ENCODE measurements at regions not wholly inside any gene's neighbourhood (a gene's known extent, or its start where the extent isn't known, plus 50 kb on each side); places are given as distances from the start of the nearest gene placed in this dataset.

DNA sequence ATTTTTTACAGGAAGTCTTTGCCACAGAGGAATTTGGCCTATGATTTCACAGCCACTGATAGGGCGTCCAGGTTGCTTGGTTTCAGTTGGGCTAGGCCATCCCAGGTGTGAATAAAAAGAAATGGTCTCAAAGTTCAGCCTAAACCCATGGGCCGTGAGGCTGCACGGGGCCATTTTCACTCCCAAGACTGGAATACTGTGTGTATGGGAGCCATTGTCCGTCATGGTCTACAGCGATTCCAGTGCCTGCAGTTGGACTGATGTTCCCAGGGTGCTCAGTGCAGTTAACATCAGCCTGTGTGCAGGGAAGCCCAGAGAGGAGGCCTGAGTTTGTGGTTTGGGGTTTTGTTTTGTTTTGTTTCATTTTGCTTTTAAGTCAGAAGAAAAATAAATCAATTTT, 133.2 kb downstream of the ADSS2 start:
- Histone ChIP-seq H3K4me1 (ENCODE audit: insufficient read depth, low read length) (peaks cover 6% of the 10 kb centered on the region), H3K36me3 (ENCODE audit: insufficient read depth, low read depth, low read length) (no peaks in the 10 kb centered on the region), H3K9me3 (ENCODE audit: insufficient read depth, low read depth, low read length) (no peaks in the 10 kb centered on the region; the same call in 1 of the 2 replicates), H3K4me3 (ENCODE audit: low read length) (no peak overlapping the region), H3K27ac (ENCODE audit: low read length) (no peak overlapping the region), H3K27me3 (ENCODE audit: insufficient read depth, low read length) (no peaks in the 10 kb centered on the region), H3K9ac (ENCODE audit: low read depth, low read length) (no peak overlapping the region)

DNA sequence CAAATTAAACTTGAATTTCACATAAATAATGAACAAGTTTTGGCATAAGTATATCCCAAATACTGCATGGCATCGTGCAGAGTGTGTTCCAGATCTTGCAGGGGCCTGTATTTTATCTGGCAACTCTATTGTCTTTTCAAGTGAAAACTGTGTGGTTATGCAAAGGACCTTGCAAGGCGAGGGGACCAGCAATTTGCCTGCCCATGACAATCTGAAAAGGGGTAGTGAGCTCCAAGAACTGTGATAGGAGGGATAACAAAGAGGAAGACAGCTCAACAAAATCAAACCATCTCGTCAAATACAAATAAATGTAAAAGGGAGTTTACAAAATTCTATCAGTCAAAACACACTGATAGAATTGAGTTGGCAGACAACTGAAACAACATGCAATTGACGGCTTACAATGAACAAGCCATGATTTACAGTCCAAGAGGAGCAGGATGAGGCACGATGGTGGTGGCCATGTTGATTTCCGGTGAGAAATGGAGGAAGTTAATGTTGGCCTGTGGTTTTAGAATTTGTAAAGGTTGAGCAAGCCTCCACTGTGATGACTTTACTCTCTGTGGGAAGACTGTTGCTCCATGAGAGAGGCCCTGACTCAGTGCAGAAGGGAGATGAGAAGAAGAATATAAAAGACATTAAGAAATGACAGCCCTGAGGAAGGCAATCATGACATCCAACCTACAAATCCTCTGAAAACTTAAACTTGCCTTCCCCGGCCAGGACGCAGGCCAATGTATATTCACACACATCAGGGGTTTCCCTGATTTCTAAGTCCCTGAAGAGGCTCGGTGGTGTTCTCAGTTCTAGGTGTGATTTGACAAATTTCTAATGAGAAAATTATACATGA, 132.2 kb downstream of the ADSS2 start:
- no peak overlapping the region for H3K27ac ChIP-seq (ENCODE audit: low read length)
- no peaks in the 10 kb centered on the region for H3K36me3 ChIP-seq (ENCODE audit: insufficient read depth, low read depth, low read length)
- no peaks in the 10 kb centered on the region; the same call in 1 of the 2 replicates for H3K9me3 ChIP-seq (ENCODE audit: insufficient read depth, low read depth, low read length)
- no peak overlapping the region for H3K4me3 ChIP-seq (ENCODE audit: low read length)
- H3K9ac ChIP-seq (ENCODE audit: low read depth, low read length) = no peak overlapping the region
- no peaks in the 10 kb centered on the region for H3K27me3 ChIP-seq (ENCODE audit: insufficient read depth, low read length)
- H3K4me1 ChIP-seq (ENCODE audit: insufficient read depth, low read length) = peaks cover 6% of the 10 kb centered on the region

DNA sequence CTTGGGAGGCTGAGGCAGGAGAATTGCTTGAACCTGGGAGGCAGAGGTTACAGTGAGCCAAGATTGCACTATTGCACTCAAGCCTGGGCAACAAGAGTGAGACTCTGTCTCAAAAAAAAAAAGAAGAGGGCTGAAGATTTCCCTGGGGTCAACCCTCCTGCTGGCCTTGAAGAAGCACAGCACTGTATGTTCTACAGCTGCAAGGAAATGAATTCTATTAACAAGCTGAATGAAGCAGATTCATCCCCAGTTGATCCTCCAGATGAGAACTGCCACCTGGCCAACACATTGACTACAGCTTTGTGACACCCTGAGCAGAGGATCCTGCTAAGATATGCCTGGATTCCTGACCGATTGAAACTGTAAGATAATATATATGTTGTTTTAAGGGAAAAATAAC, 129.5 kb downstream of the ADSS2 start:
- H3K4me1 ChIP-seq (ENCODE audit: insufficient read depth, low read length) = peaks cover 8% of the 10 kb centered on the region
- H3K36me3 ChIP-seq (ENCODE audit: insufficient read depth, low read depth, low read length) = no peaks in the 10 kb centered on the region
- no peaks in the 10 kb centered on the region; the same call in 1 of the 2 replicates for H3K9me3 ChIP-seq (ENCODE audit: insufficient read depth, low read depth, low read length)
- H3K27ac ChIP-seq (ENCODE audit: low read length) = no peak overlapping the region
- no peak overlapping the region for H3K4me3 ChIP-seq (ENCODE audit: low read length)
- no peaks in the 10 kb centered on the region for H3K27me3 ChIP-seq (ENCODE audit: insufficient read depth, low read length)
- no peak overlapping the region for H3K9ac ChIP-seq (ENCODE audit: low read depth, low read length)

DNA sequence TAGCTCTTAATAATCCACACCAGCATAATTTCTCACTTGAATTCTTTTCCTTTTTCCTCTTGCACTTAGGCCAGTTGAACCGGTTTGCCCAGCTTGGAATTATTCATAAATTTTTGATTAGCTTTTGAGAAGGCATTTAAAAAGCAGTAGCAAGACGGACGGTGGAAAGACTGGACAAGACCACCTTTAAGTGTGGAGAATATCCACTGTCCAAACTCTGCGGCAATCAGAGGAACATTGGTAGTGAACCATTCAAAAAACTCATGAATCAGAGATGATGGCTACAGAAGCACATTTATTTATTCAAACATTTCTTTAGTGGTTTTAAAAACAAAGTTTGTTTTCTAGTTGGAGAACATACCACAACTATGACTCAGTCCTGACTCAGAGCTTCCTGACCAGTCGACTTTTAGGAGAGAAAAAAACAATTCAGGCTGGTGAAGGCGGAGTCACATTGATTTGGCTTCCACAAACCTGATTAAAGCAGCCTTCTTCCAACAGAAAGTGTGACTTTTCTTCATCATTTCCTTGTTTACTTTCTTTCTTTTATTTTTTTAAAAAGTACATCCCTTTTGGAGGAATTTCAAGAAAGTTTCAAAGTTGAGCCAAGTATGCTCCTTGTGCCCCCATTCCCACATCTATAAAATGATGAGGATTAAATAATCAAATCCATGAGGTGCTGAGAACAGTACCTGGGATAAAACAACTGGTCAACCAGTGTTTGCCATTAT, 128.8 kb downstream of the ADSS2 start:
- H3K27me3 ChIP-seq (ENCODE audit: insufficient read depth, low read length) = no peaks in the 10 kb centered on the region
- no peaks in the 10 kb centered on the region; the same call in 1 of the 2 replicates for H3K9me3 ChIP-seq (ENCODE audit: insufficient read depth, low read depth, low read length)
- no peak overlapping the region for H3K4me3 ChIP-seq (ENCODE audit: low read length)
- peaks cover 8% of the 10 kb centered on the region for H3K4me1 ChIP-seq (ENCODE audit: insufficient read depth, low read length)
- peak overlapping the region; percentile 30 for H3K27ac ChIP-seq (ENCODE audit: low read length)
- H3K9ac ChIP-seq (ENCODE audit: low read depth, low read length) = no peak overlapping the region
- H3K36me3 ChIP-seq (ENCODE audit: insufficient read depth, low read depth, low read length) = no peaks in the 10 kb centered on the region

DNA sequence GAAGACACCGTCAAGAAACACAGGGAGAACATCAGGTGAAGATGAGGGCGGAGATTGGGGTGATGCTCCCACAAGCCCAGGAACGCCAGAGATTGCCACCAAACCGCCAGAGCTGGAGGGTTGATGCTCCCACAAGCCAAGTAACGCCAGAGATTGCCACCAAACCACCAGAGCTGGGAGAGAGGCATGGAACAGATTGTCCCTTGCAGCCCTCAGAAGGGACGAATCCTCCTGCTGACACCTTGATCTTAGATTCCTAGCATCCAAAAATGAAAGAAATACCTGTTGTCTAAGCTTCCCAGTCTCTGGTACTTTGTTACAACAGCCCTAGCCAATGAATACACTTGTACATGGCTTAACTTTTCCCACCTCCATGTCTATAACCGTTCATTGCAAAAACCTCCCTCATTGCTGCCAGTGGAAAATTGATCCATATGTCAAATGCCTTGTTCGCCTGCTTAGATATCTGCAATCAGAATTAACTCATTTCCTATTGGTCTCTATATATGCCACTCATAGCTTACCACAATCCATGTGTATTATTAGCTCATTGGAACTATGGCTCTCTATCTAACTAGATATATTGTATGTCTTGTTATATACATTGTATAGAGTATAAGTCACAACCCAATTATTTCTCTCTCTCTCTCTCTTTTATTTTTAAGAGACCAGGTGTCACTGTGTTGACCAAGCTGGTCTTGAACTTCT, 127.4 kb downstream of the ADSS2 start:
- Histone ChIP-seq H3K9ac (ENCODE audit: low read depth, low read length) (no peak overlapping the region), H3K27me3 (ENCODE audit: insufficient read depth, low read length) (no peaks in the 10 kb centered on the region), H3K36me3 (ENCODE audit: insufficient read depth, low read depth, low read length) (no peaks in the 10 kb centered on the region), H3K4me3 (ENCODE audit: low read length) (no peak overlapping the region), H3K27ac (ENCODE audit: low read length) (no peak overlapping the region), H3K4me1 (ENCODE audit: insufficient read depth, low read length) (peaks cover 8% of the 10 kb centered on the region), H3K9me3 (ENCODE audit: insufficient read depth, low read depth, low read length) (no peaks in the 10 kb centered on the region; the same call in 1 of the 2 replicates)

DNA sequence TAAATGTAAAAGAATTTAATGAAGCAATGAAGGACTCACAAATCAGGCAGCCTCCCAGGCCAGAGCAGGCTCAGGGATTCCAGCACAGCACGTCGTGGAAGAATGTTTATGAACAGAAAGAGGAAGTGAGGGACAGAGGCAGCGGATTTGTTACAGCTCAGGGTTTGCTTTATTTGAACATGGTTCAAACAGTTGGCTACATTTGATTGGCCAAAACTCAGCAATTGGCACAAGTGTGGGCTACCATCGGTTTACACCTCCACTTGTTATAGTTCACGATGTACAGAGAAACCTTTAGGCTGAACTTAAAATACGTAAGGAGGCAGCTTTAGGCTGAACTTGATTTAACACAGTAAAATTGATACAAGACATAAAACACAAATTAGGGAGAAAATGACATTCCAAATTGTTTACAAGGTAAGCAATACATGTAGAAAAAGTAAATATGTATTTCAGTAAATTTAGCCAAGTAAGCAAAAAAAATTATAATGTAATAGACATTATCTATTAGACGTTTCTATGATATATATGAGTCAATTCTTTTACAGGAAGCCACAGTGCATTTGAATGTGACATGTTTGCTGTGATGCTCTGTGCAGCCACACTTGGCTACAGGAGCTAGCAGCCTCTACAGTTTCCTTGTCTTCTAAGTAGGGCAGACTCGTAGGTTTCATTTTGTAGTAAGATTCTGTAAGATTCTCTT, 126.5 kb downstream of the ADSS2 start:
- Histone ChIP-seq H3K9ac (ENCODE audit: low read depth, low read length) (no peak overlapping the region), H3K4me3 (ENCODE audit: low read length) (no peak overlapping the region), H3K27ac (ENCODE audit: low read length) (no peak overlapping the region), H3K27me3 (ENCODE audit: insufficient read depth, low read length) (no peaks in the 10 kb centered on the region), H3K36me3 (ENCODE audit: insufficient read depth, low read depth, low read length) (no peaks in the 10 kb centered on the region), H3K4me1 (ENCODE audit: insufficient read depth, low read length) (peaks cover 15% of the 10 kb centered on the region), H3K9me3 (ENCODE audit: insufficient read depth, low read depth, low read length) (no peaks in the 10 kb centered on the region)

DNA sequence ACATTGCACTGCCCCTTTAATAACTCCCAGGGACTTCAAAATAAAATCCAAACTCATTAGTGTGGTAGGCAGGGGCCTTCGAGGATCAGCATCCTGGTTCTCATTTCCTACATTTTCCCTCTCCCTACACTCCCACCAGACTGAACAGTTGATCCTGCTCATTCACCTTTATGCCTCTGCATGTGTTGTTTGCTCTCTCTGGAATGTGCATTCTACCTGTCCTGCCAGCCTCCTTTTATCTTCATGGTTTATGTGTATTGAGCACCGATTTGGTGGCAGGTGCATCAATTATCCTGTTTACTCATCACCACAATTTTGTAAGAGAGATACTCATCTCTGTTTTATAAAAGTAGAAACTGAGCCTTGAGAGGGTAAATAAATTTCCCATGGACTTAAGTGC, 125.0 kb downstream of the ADSS2 start:
- no peak overlapping the region for H3K9ac ChIP-seq (ENCODE audit: low read depth, low read length)
- H3K4me3 ChIP-seq (ENCODE audit: low read length) = no peak overlapping the region
- H3K27me3 ChIP-seq (ENCODE audit: insufficient read depth, low read length) = no peaks in the 10 kb centered on the region
- H3K27ac ChIP-seq (ENCODE audit: low read length) = no peak overlapping the region
- H3K9me3 ChIP-seq (ENCODE audit: insufficient read depth, low read depth, low read length) = no peaks in the 10 kb centered on the region
- peaks cover 17% of the 10 kb centered on the region for H3K4me1 ChIP-seq (ENCODE audit: insufficient read depth, low read length)
- no peaks in the 10 kb centered on the region for H3K36me3 ChIP-seq (ENCODE audit: insufficient read depth, low read depth, low read length)

DNA sequence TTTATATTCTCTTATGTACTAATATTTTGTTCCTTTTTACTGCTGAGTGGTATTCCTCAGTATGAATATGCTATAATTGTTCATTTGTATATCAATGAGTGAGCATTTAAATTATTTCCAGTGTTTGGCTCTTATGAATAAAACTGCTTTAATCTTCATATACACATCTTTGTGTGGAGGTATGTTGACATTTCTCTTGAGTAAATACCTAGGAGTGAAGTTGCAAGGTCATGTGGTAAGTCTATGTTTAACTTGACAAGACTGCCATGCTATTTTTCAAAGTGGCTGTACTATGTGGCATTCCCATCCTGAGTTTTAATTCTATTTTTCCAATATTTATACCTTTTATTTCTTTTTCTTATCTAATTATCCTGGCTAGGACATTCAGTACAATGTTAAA, 124.2 kb downstream of the ADSS2 start:
- no peak overlapping the region for H3K27ac ChIP-seq (ENCODE audit: low read length)
- no peak overlapping the region for H3K4me3 ChIP-seq (ENCODE audit: low read length)

DNA sequence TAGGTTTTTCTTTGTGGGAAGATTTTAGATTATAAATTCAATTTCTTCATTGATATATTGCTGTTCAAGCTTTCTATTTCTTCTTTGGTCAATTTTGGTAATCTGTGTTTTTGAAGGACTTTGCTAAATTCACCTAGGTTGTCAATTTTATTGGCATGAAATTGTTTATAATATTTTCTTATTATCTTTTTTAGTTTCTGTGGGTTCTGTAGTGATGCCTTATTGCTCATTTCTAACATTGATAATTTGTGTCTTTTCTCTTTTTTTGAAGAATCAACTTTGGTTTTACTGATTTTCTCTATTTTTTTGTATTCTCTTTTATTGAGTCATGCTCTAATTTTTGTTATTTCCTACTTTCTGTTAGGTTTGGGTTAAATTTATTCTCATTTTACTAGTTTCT, 123.2 kb downstream of the ADSS2 start:
- H3K27ac ChIP-seq (ENCODE audit: low read length) = no peak overlapping the region
- H3K4me3 ChIP-seq (ENCODE audit: low read length) = no peak overlapping the region
- no peaks in the 10 kb centered on the region for H3K36me3 ChIP-seq (ENCODE audit: insufficient read depth, low read depth, low read length)
- peaks cover 11% of the 10 kb centered on the region for H3K4me1 ChIP-seq (ENCODE audit: insufficient read depth, low read length)
- no peaks in the 10 kb centered on the region for H3K9me3 ChIP-seq (ENCODE audit: insufficient read depth, low read depth, low read length)
- H3K9ac ChIP-seq (ENCODE audit: low read depth, low read length) = no peak overlapping the region
- H3K27me3 ChIP-seq (ENCODE audit: insufficient read depth, low read length) = no peaks in the 10 kb centered on the region

More for the DNA sequence above, 124.2 kb downstream of the ADSS2 start:
- H3K36me3 ChIP-seq (ENCODE audit: insufficient read depth, low read depth, low read length) = no peaks in the 10 kb centered on the region
- no peaks in the 10 kb centered on the region for H3K27me3 ChIP-seq (ENCODE audit: insufficient read depth, low read length)
- no peak overlapping the region for H3K9ac ChIP-seq (ENCODE audit: low read depth, low read length)
- H3K9me3 ChIP-seq (ENCODE audit: insufficient read depth, low read depth, low read length) = no peaks in the 10 kb centered on the region
- peaks cover 16% of the 10 kb centered on the region for H3K4me1 ChIP-seq (ENCODE audit: insufficient read depth, low read length)

DNA sequence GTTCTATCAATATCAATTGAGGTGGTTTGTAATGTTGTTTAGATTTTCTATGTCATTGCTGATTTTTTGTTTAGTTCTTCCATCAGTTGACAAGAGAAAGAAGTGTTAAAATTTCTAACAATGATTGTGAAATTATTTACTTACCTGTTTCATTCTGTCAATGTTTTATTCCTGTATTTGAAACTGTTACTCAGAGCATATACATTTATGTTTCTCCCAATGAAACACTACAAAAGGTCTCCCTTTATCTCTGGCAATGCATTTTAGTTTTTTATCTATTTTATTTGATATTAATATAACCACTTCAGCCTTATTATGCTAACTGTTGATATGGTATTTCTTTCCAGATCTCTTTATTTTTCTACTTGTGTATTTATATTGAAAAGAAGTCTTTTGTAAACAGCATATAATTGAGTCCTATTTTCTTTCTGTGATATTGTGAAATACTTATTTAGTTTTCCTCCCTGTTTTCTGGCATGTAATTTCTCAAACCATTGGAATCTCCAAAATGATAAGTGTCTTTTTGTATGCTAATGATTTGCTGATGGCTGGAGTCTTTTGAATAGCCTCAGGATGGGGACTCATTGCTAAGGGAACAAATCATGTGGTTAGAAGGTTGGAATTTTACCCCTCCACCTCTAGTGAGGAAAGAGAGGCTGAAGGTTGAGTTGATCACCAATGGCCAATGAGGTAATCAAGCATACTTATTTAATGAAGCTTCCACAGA, 122.0 kb downstream of the ADSS2 start:
- peak overlapping the region; percentile 63 for H3K27ac ChIP-seq (ENCODE audit: low read length)
- peaks cover 11% of the 10 kb centered on the region; the same call in 1 of the 2 replicates for H3K4me1 ChIP-seq (ENCODE audit: insufficient read depth, low read length)
- no peaks in the 10 kb centered on the region for H3K9me3 ChIP-seq (ENCODE audit: insufficient read depth, low read depth, low read length)
- H3K36me3 ChIP-seq (ENCODE audit: insufficient read depth, low read depth, low read length) = no peaks in the 10 kb centered on the region
- H3K4me3 ChIP-seq (ENCODE audit: low read length) = peak overlapping the region; percentile 26; the same call in 1 of the 2 replicates
- H3K27me3 ChIP-seq (ENCODE audit: insufficient read depth, low read length) = no peaks in the 10 kb centered on the region
- no peak overlapping the region for H3K9ac ChIP-seq (ENCODE audit: low read depth, low read length)

DNA sequence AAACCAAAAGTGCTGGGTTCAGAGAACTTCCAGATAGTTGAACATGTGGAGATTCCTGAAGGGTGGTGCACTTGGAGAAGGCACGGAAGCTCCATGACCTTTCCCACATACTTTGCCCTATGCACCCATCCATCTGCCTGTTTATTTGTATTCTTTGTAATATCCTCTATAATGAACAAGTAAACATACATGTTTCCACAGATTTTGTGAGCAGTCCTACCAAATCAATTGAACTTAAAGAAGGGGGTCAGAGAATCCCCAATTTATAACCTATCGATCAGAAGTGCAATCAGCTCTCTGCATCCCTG, 121.4 kb downstream of the ADSS2 start:
- Histone ChIP-seq H3K9me3 (ENCODE audit: insufficient read depth, low read depth, low read length) (no peaks in the 10 kb centered on the region), H3K27me3 (ENCODE audit: insufficient read depth, low read length) (no peaks in the 10 kb centered on the region), H3K9ac (ENCODE audit: low read depth, low read length) (no peak overlapping the region), H3K36me3 (ENCODE audit: insufficient read depth, low read depth, low read length) (no peaks in the 10 kb centered on the region), H3K4me3 (ENCODE audit: low read length) (peak overlapping the region; percentile 26; the same call in 1 of the 2 replicates), H3K27ac (ENCODE audit: low read length) (peak overlapping the region; percentile 63), H3K4me1 (ENCODE audit: insufficient read depth, low read length) (peaks cover 11% of the 10 kb centered on the region; the same call in 1 of the 2 replicates)
